ENCODE measurements at regions not wholly inside any gene's neighbourhood (a gene's known extent, or its start where the extent isn't known, plus 50 kb on each side); places are given as distances from the start of the nearest gene placed in this dataset.

DNA sequence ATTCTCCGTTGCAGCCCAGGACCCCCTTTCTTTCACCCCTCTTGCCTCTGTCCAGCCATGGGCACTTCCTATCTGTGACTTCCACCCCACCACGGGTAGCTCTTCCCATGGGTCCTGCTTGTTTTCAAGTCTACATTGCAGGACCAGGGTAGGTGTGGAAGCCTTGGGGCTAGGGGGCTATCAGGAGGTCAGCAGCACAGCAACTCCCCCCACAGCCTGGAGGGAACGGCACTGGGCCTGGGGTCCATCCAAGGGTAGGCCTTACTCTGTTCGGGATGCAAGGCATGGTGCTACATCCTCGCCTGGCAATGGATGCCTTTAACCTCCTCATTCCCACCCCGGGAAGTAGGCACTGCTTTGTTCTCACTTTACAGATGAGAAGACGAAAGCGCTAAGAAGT, 109.3 kb downstream of the IRX5 start:
- Histone ChIP-seq H3K27me3 (ENCODE audit: insufficient read depth, low read length) (no peaks in the 10 kb centered on the region), H3K18ac (ENCODE audit: low read length) (no peak overlapping the region), H3K79me1 (ENCODE audit: low read length) (no peaks in the 10 kb centered on the region), H3K4ac (ENCODE audit: low read depth, low read length) (no peak overlapping the region), H3K36me3 (ENCODE audit: control insufficient read depth in 1 of 2, insufficient read depth in 2 of 2, low read length in 2 of 2) (no peaks in the 10 kb centered on the region), H3K4me2 (ENCODE audit: low read length) (no peak overlapping the region), H3K14ac (ENCODE audit: low read length) (no peak overlapping the region), H3K4me1 (ENCODE audit: control insufficient read depth in 1 of 2, insufficient read depth in 2 of 2, low read length in 2 of 2) (no peaks in the 10 kb centered on the region), H2BK12ac (ENCODE audit: low read length) (no peak overlapping the region), H2BK120ac (ENCODE audit: insufficient read depth, low read length, poor library complexity) (no peak overlapping the region), H2BK5ac (ENCODE audit: low read depth, low read length, poor library complexity) (no peak overlapping the region), H4K12ac (ENCODE audit: low read depth, low read length) (no peak overlapping the region), H3K9me3 (ENCODE audit: insufficient read depth, low read depth, low read length) (no peaks in the 10 kb centered on the region), H3K9ac (ENCODE audit: low read length) (no peak overlapping the region), H2AK5ac (ENCODE audit: low read length) (no peak overlapping the region), H4K91ac (ENCODE audit: low read depth, low read length) (no peak overlapping the region), H3K4me3 (ENCODE audit: low read depth, low read length) (no peak overlapping the region), H3K23ac (ENCODE audit: low read length) (no peak overlapping the region), H3K27ac (ENCODE audit: low read depth, low read length) (no peak overlapping the region), H2AFZ (ENCODE audit: insufficient read depth, low read length, poor library complexity) (no peak overlapping the region), H4K8ac (ENCODE audit: low read depth, low read length) (no peak overlapping the region), H3K79me2 (ENCODE audit: control insufficient read depth, insufficient read depth, low read length, poor library complexity) (no peaks in the 10 kb centered on the region)
- no peak for DNase-seq
- WGBS (ENCODE audit: extremely low coverage, insufficient coverage, insufficient read length) = no CpG with 5 or more reads among the region's 8 CpGs

DNA sequence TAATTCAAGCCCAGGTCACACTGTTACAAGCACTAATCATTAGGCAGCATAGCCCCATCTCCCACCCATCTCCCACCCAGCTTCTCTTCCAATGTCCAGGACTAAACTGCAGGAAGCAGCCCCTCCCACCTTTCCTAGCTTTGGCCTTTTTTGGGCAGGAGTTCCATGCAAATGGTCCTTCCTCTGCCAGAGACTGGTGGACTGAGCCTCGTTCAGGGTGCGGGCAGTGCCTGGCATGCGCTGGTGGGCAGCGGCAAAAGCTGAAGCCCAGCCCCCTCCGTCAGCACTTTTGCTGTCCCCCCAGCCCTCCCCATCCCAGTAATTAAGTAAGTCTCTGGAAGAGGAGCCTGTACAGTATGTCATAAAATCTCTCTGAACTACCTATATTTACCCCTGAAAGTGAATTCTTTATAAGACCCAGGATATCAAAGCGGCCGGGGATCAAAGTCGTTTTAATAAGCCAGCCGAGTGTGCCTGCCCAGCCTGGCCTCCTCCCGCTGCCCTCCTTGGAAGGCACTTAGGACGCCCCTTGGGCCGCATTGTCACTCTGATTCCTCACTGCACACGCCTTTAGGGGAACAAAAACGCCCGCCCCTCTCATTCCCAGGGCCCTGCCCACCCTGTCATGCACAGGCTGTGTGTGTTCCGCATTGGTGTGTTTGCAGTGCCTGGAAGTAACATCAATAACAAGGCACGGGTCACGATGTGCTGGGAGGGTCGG, 109.9 kb downstream of the IRX5 start:
- whole genome bisulfite sequencing (ENCODE audit: extremely low coverage, insufficient coverage, insufficient read length) = no CpG with 5 or more reads among the region's 19 CpGs
- H4K8ac ChIP-seq (ENCODE audit: low read depth, low read length) = no peak overlapping the region

DNA sequence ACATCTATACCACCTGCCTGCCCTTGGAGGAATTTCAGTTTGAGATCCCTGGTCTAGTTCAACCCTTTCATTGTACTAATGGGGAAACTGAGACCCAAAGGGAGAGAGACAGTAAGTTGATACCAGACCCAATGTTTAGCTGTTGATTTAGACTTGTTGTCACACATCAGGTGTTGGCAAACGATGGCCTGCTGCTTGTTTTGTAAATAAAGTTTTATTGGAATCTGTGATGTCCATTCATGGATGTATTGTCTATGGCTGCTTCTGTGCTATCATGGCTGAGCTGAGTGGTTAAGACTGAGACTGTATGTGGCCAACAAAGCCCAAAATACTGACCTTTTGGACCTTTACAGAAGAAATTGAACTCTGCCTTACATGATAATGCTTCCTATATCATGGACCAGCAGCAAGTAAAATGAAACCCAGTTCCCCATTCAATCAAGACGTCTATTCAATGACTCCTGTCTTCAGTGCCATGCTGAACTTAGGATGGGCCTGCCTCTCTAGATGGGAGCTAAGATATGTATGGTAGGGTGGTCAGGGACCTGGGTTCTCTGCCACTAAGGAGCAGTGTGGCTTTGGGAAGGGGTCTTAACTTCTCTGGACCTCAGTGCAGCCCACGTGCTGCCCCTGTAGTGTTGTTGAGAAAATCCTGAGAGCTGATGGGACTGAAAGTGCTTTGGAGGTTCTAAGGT, 111.0 kb downstream of the IRX5 start:
- H3K79me2 ChIP-seq (ENCODE audit: control insufficient read depth, insufficient read depth, low read length, poor library complexity) = no peaks in the 10 kb centered on the region
- no peak overlapping the region for H3K9ac ChIP-seq (ENCODE audit: low read length)
- no peak overlapping the region for H4K91ac ChIP-seq (ENCODE audit: low read depth, low read length)
- WGBS (ENCODE audit: extremely low coverage, insufficient coverage, insufficient read length) = no CpG with 5 or more reads among the region's 3 CpGs
- no peaks in the 10 kb centered on the region for H3K36me3 ChIP-seq (ENCODE audit: control insufficient read depth in 1 of 2, insufficient read depth in 2 of 2, low read length in 2 of 2)
- H2AFZ ChIP-seq (ENCODE audit: insufficient read depth, low read length, poor library complexity) = no peak overlapping the region
- no peak for DNase-seq
- H3K27me3 ChIP-seq (ENCODE audit: insufficient read depth, low read length) = no peaks in the 10 kb centered on the region
- no peak overlapping the region for H3K4ac ChIP-seq (ENCODE audit: low read depth, low read length)
- H4K12ac ChIP-seq (ENCODE audit: low read depth, low read length) = no peak overlapping the region
- H3K4me3 ChIP-seq (ENCODE audit: low read depth, low read length) = no peak overlapping the region
- no peak overlapping the region for H2BK5ac ChIP-seq (ENCODE audit: low read depth, low read length, poor library complexity)
- H3K79me1 ChIP-seq (ENCODE audit: low read length) = no peaks in the 10 kb centered on the region
- H2AK5ac ChIP-seq (ENCODE audit: low read length) = no peak overlapping the region
- no peak overlapping the region for H3K27ac ChIP-seq (ENCODE audit: low read depth, low read length)
- H3K14ac ChIP-seq (ENCODE audit: low read length) = no peak overlapping the region
- H3K23ac ChIP-seq (ENCODE audit: low read length) = no peak overlapping the region
- H2BK120ac ChIP-seq (ENCODE audit: insufficient read depth, low read length, poor library complexity) = no peak overlapping the region
- H3K4me1 ChIP-seq (ENCODE audit: control insufficient read depth in 1 of 2, insufficient read depth in 2 of 2, low read length in 2 of 2) = no peaks in the 10 kb centered on the region
- H3K18ac ChIP-seq (ENCODE audit: low read length) = no peak overlapping the region
- H4K8ac ChIP-seq (ENCODE audit: low read depth, low read length) = no peak overlapping the region
- no peak overlapping the region for H3K4me2 ChIP-seq (ENCODE audit: low read length)
- no peak overlapping the region for H2BK12ac ChIP-seq (ENCODE audit: low read length)
- no peaks in the 10 kb centered on the region for H3K9me3 ChIP-seq (ENCODE audit: insufficient read depth, low read depth, low read length)

More for the DNA sequence above, 109.9 kb downstream of the IRX5 start:
- Histone ChIP-seq H3K36me3 (ENCODE audit: control insufficient read depth in 1 of 2, insufficient read depth in 2 of 2, low read length in 2 of 2) (no peaks in the 10 kb centered on the region), H3K4me1 (ENCODE audit: control insufficient read depth in 1 of 2, insufficient read depth in 2 of 2, low read length in 2 of 2) (no peaks in the 10 kb centered on the region), H3K4me2 (ENCODE audit: low read length) (no peak overlapping the region), H3K27ac (ENCODE audit: low read depth, low read length) (no peak overlapping the region), H4K91ac (ENCODE audit: low read depth, low read length) (no peak overlapping the region), H3K18ac (ENCODE audit: low read length) (no peak overlapping the region), H2BK12ac (ENCODE audit: low read length) (no peak overlapping the region), H4K12ac (ENCODE audit: low read depth, low read length) (no peak overlapping the region), H3K14ac (ENCODE audit: low read length) (no peak overlapping the region), H3K9ac (ENCODE audit: low read length) (no peak overlapping the region), H3K4ac (ENCODE audit: low read depth, low read length) (no peak overlapping the region), H3K79me1 (ENCODE audit: low read length) (no peaks in the 10 kb centered on the region), H3K79me2 (ENCODE audit: control insufficient read depth, insufficient read depth, low read length, poor library complexity) (no peaks in the 10 kb centered on the region), H2AFZ (ENCODE audit: insufficient read depth, low read length, poor library complexity) (no peak overlapping the region), H2BK5ac (ENCODE audit: low read depth, low read length, poor library complexity) (no peak overlapping the region), H3K4me3 (ENCODE audit: low read depth, low read length) (no peak overlapping the region), H2AK5ac (ENCODE audit: low read length) (no peak overlapping the region), H3K9me3 (ENCODE audit: insufficient read depth, low read depth, low read length) (no peaks in the 10 kb centered on the region), H3K27me3 (ENCODE audit: insufficient read depth, low read length) (no peaks in the 10 kb centered on the region), H2BK120ac (ENCODE audit: insufficient read depth, low read length, poor library complexity) (no peak overlapping the region), H3K23ac (ENCODE audit: low read length) (no peak overlapping the region)
- no peak for DNase-seq

DNA sequence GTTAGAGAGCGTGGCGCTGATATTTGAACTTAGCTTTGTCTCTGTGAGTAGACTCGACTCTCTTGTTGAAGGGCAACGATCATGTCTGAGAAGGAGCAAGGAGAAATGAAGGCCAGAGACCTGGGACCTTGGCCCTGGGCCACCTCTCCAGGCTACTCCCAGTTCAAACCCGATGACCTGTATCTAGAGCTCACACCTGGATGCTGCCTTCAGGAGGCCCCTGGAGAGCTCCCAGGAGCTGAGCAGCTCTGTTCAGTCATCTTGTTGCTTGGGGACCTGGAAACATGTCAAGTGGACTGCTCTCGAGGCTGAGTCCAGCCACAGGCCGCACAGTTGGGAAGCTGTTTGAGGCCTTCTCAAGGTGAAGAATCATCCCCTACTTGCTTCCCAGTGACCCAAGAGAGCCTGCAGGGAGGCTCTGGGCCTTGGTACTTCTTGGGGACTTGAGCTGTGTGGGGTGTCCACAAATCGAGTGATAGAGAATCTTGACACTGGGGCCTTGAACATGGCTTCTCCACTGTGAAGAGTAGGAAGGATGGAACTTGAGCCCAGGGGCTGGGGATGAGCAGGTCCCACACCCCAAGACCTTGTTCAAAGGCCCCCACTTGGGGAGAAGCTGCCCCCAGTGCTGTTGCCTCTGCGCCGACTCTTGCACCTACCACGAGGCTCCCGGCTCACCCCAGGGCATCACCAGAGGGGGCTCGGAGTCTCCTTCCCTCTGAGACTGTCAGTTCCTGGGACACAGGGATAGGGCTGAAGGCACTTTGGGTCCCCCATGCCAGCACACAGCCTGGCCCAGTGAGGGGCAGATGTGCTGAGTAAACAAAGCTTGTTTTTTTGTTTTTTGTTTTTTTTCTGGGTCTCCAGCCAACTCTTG, 112.1 kb downstream of the IRX5 start:
- H2BK12ac ChIP-seq (ENCODE audit: low read length) = no peak overlapping the region
- H3K9ac ChIP-seq (ENCODE audit: low read length) = no peak overlapping the region

More for the DNA sequence above, 112.1 kb downstream of the IRX5 start:
- no peak overlapping the region for H3K27ac ChIP-seq (ENCODE audit: low read depth, low read length)
- H3K36me3 ChIP-seq (ENCODE audit: control insufficient read depth in 1 of 2, insufficient read depth in 2 of 2, low read length in 2 of 2) = no peaks in the 10 kb centered on the region
- H3K23ac ChIP-seq (ENCODE audit: low read length) = no peak overlapping the region
- no peak overlapping the region for H2BK120ac ChIP-seq (ENCODE audit: insufficient read depth, low read length, poor library complexity)
- H3K27me3 ChIP-seq (ENCODE audit: insufficient read depth, low read length) = no peaks in the 10 kb centered on the region
- H4K91ac ChIP-seq (ENCODE audit: low read depth, low read length) = no peak overlapping the region
- H3K9me3 ChIP-seq (ENCODE audit: insufficient read depth, low read depth, low read length) = peaks cover 3% of the 10 kb centered on the region
- H3K4me2 ChIP-seq (ENCODE audit: low read length) = no peak overlapping the region
- no peak for DNase-seq
- no CpG with 5 or more reads among the region's 13 CpGs for WGBS (ENCODE audit: extremely low coverage, insufficient coverage, insufficient read length)
- H3K18ac ChIP-seq (ENCODE audit: low read length) = no peak overlapping the region
- no peak overlapping the region for H4K12ac ChIP-seq (ENCODE audit: low read depth, low read length)
- H2BK5ac ChIP-seq (ENCODE audit: low read depth, low read length, poor library complexity) = no peak overlapping the region
- no peak overlapping the region for H3K4me3 ChIP-seq (ENCODE audit: low read depth, low read length)
- H2AK5ac ChIP-seq (ENCODE audit: low read length) = no peak overlapping the region
- no peak overlapping the region for H4K8ac ChIP-seq (ENCODE audit: low read depth, low read length)
- no peaks in the 10 kb centered on the region for H3K79me2 ChIP-seq (ENCODE audit: control insufficient read depth, insufficient read depth, low read length, poor library complexity)
- H3K4me1 ChIP-seq (ENCODE audit: control insufficient read depth in 1 of 2, insufficient read depth in 2 of 2, low read length in 2 of 2) = no peaks in the 10 kb centered on the region
- no peaks in the 10 kb centered on the region for H3K79me1 ChIP-seq (ENCODE audit: low read length)
- H2AFZ ChIP-seq (ENCODE audit: insufficient read depth, low read length, poor library complexity) = no peak overlapping the region
- H3K14ac ChIP-seq (ENCODE audit: low read length) = no peak overlapping the region
- H3K4ac ChIP-seq (ENCODE audit: low read depth, low read length) = no peak overlapping the region
